Stomach smooth muscle (tissue), 2 donors: ENCODE measurements at regions not wholly inside any gene's neighbourhood (a gene's known extent, or its start where the extent isn't known, plus 50 kb on each side); places are given as distances from the start of the nearest gene placed in this dataset.

Experiments used
- H3K27ac ChIP-seq: one replicate; pipeline ENCODE4 v1.7.0; 2013; ENCODE audit warnings: mild to moderate bottlenecking, low read length, inconsistent platforms
- H3K27me3 ChIP-seq, 2 donors: one replicate each; pipeline ENCODE4 v1.7.0; 2013; ENCODE audit warnings: low read length in 2 of 2; ENCODE audit not compliant: insufficient read depth in 2 of 2, control insufficient read depth in 1 of 2
- H3K36me3 ChIP-seq, 2 donors: one replicate each; pipeline ENCODE4 v1.7.0; 2013; ENCODE audit warnings: low read length in 2 of 2; ENCODE audit not compliant: control insufficient read depth in 2 of 2, insufficient read depth in 2 of 2
- H3K4me1 ChIP-seq: one replicate; pipeline ENCODE4 v1.7.0; 2013; ENCODE audit warnings: low read length; ENCODE audit not compliant: control insufficient read depth, insufficient read depth
- H3K4me3 ChIP-seq, 2 donors: one replicate each; pipeline ENCODE4 v1.7.0; 2013; ENCODE audit warnings: low read length in 2 of 2
- H3K9ac ChIP-seq, 2 donors: one replicate each; pipeline ENCODE4 v1.7.0; 2013; ENCODE audit warnings: low read length in 2 of 2, mild to moderate bottlenecking in 1 of 2
- H3K9me3 ChIP-seq, 2 donors: one replicate each; pipeline ENCODE4 v1.7.0; 2013; ENCODE audit warnings: low read length in 2 of 2; ENCODE audit not compliant: control insufficient read depth in 2 of 2
- donor health status: healthy.
- donor health status: Pancreatic carcinoma.

DNA sequence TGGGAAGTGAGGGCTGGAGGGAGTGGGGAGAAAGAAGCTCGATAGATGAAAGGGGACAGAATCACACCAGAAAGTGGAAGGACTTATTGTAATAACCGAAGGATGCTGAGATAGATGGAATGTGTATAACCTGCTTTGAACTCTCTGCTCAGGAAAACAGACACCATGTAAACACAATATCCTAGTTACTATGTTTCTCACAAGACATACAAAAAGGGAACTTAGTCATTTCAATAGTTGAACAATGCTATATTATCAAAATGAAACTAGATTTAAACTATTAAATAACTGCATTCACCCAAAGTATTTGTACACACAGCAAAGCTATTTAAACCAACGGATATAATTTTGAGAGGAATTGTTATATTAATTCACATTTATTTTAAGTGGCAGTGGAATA, 108.3 kb upstream of the GADL1 start:
- no peaks in the 10 kb centered on the region for H3K36me3 ChIP-seq
- H3K9me3 ChIP-seq: no peaks in the 10 kb centered on the region
- H3K4me1 ChIP-seq: no peaks in the 10 kb centered on the region
- H3K27ac ChIP-seq: no peak overlapping the region
- no peak overlapping the region for H3K9ac ChIP-seq
- H3K4me3 ChIP-seq: no peak overlapping the region
- no peaks in the 10 kb centered on the region for H3K27me3 ChIP-seq

DNA sequence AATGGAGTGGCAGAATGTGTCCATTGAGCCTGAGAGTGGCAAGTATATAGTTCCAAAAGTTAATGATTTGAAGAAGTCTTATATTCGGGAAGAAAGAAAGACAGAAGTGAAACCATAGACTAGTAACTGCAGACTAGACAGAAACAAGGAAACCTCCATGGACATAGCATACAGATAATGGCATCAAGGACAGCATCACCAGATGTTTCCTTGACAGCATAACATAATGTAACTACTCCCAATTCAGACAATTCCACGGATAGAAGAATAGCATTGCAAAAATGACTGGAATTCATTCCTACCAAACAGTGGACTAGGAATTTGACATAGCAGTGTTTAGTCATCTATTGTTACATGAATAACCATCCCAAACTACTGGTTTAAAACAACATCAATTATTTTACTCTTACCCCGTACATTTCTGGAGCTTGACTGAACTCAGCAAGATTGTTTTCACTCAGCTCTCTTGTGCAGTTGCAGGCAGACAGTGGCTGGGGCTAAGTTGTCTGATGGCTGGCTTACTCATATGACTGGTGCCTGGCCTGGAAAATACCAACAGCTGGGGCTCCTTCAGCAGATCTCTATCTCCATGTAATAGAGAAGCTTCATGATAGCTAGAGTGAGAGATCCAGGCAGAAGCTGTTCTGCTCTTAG, 109.7 kb upstream of the GADL1 start:
- Histone ChIP-seq H3K4me3 (no peak overlapping the region), H3K27ac (no peak overlapping the region), H3K27me3 (no peaks in the 10 kb centered on the region), H3K4me1 (no peaks in the 10 kb centered on the region), H3K9ac (no peak overlapping the region), H3K9me3 (no peaks in the 10 kb centered on the region), H3K36me3 (no peaks in the 10 kb centered on the region)

DNA sequence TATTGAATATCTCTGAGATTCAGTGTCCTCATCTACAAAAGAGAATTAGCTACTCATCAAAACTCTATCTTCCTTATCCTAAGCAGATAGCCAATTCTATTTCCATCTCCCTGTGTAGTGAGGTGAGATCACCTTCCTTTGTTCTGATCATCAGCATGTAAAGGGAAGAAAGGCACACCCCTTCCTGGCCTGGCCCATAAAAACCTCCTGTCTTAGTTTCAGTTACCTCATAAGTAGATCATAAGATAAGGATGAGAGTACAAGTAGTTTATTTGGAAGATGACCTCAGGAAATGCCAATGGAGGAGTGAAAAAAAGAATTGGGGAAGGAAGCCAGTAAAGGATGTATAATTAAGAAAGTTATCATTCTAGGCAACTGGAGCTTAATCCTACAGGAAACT, 114.5 kb upstream of the GADL1 start:
- H3K27ac ChIP-seq: no peak overlapping the region
- H3K4me1 ChIP-seq: no peaks in the 10 kb centered on the region
- H3K36me3 ChIP-seq: no peaks in the 10 kb centered on the region
- H3K9ac ChIP-seq: no peak overlapping the region
- H3K4me3 ChIP-seq: no peak overlapping the region
- H3K9me3 ChIP-seq: no peaks in the 10 kb centered on the region
- H3K27me3 ChIP-seq: no peaks in the 10 kb centered on the region

DNA sequence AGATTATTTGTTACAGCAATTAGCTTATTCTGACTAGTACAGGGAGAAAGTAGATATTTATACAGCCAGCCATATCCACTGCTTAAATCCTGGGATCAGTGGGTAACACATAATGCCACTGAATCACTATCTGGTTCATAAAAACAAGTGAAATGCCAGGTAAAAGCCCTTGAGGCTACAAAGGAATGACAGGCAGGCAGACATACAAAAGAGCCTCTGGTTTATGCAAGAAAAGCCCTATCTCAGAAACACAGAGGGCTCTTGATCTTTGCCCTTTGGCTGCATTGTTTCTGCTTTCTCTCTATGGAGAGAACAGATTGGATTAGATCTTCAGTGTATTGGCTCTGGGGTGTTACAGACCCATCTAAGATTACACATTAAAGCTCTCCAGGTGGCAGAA, 115.4 kb upstream of the GADL1 start:
- no peaks in the 10 kb centered on the region for H3K36me3 ChIP-seq
- H3K4me1 ChIP-seq: no peaks in the 10 kb centered on the region
- no peak overlapping the region for H3K27ac ChIP-seq
- H3K27me3 ChIP-seq: no peaks in the 10 kb centered on the region
- no peak overlapping the region for H3K9ac ChIP-seq
- H3K4me3 ChIP-seq: no peak overlapping the region
- no peaks in the 10 kb centered on the region for H3K9me3 ChIP-seq

DNA sequence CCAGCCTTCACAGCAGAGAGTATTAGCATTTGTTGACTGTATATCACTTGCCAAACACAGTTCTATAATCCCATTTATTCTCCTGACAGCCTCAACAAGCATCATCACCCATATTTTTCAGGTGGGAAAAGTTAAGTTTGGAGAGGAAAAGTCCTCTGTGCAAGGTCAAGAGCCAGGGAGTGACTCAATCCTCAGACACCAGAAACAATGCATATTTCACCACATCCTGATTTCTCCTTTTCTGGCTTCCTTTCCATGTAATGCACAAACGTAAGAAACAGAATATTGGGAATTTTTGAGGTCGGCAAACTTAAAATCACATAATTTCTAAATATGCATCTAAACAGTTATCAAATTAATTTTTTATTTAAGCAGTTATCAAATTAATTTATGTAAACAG, 116.0 kb upstream of the GADL1 start:
- Histone ChIP-seq H3K36me3 (no peaks in the 10 kb centered on the region), H3K27me3 (no peaks in the 10 kb centered on the region), H3K27ac (no peak overlapping the region), H3K9me3 (no peaks in the 10 kb centered on the region), H3K9ac (no peak overlapping the region), H3K4me1 (no peaks in the 10 kb centered on the region), H3K4me3 (no peak overlapping the region)

DNA sequence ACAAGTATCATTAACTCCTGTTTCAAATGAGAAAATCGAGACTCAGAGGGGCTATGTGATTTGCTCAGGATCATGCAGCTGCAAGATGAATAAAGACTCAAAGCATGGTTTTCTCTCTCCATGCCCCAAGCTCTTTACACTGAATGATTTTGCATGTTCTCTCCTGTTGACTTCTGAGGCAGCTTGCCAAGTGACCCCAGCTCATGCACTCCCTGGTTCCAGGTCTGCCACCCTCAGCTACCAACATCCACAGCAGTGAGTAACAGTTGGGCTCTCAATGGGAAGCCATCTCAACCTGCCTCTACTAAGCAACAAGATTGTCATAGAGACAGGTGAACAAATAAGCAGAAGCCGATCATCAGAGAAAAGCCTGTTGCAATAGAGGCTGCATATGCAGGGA, 116.9 kb upstream of the GADL1 start:
- Histone ChIP-seq H3K9me3 (no peaks in the 10 kb centered on the region), H3K9ac (no peak overlapping the region), H3K4me1 (no peaks in the 10 kb centered on the region), H3K4me3 (no peak overlapping the region), H3K36me3 (no peaks in the 10 kb centered on the region), H3K27ac (no peak overlapping the region), H3K27me3 (no peaks in the 10 kb centered on the region)

DNA sequence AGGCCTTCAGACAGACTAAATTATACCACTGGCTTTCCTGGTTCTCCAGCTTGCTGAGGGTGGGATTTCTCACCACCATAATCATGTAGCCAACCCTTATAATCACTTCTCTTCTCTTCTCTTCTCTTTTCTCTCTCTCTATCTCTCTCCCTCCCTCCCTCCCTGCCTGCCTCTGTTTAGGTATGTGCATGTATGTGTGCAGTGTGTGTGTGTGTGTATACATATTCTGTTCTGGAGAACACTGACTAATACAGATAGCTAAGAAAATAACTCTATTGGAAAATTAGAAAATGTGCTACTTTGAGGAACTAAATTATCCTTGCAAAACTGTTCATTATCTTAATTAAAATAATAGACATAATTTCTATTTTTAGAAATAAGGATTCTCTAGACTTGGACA, 118.6 kb upstream of the GADL1 start:
- H3K36me3 ChIP-seq: no peaks in the 10 kb centered on the region
- H3K9ac ChIP-seq: no peak overlapping the region
- no peak overlapping the region for H3K27ac ChIP-seq
- H3K4me1 ChIP-seq: no peaks in the 10 kb centered on the region
- no peaks in the 10 kb centered on the region for H3K9me3 ChIP-seq
- H3K27me3 ChIP-seq: no peaks in the 10 kb centered on the region
- H3K4me3 ChIP-seq: no peak overlapping the region

DNA sequence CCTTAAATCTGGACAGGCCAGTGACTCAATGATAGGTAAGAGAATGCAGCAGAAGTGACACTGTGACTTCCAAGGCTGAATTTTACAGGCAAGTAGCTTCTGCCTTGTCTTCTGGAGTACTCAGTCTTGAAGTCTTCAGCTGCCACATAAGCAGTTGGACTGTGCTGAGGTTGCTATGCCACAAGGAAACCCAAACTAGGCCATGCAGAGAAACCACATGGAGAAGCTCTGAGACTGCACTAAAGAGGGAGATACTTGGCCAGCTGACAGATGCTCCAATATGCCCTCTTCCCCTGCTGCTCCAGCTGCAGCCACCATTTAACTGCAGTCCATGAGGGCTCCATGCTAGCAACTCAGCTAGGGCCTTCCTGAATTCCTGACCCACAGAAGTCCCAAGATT, 119.4 kb upstream of the GADL1 start:
- no peak overlapping the region for H3K27ac ChIP-seq
- no peaks in the 10 kb centered on the region for H3K9me3 ChIP-seq
- no peaks in the 10 kb centered on the region for H3K27me3 ChIP-seq
- H3K4me1 ChIP-seq: no peaks in the 10 kb centered on the region
- no peak overlapping the region for H3K4me3 ChIP-seq
- H3K9ac ChIP-seq: no peak overlapping the region
- H3K36me3 ChIP-seq: no peaks in the 10 kb centered on the region

DNA sequence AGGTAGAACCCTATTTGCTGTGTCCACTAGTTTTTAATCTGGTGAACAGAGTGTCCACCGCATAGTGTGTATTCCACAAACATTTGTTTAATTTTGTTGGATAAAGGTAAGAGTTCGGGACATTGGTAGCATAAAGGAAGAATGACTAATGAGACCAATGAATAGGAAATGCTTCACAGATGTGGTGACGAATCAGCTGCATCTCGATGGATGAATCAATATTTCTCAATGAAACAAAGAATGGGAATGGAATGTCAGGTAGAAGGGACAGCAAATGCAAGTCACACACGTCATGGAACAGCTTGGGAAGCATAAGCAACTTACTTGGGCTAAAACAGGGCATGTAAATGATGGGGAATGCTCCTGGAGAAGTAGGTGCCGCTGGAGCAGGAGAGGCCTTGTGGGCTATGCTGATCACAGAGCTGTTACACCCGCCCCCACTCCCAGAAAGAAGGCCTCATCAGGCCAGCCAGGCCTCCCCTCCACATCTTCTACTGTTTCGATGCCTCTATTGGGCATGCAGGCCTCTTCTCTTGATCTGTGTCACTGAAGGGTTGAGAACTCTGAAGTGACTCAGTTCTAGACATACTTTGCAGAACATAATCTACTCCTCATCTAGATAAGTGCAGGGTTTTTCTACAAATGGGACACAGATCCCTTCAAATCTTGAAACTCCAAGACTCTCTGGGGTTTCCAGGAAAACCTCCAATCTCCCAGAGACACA, 120.0 kb upstream of the GADL1 start:
- H3K9me3 ChIP-seq: no peaks in the 10 kb centered on the region
- no peak overlapping the region for H3K9ac ChIP-seq
- no peak overlapping the region for H3K4me3 ChIP-seq
- H3K4me1 ChIP-seq: no peaks in the 10 kb centered on the region
- no peaks in the 10 kb centered on the region for H3K27me3 ChIP-seq
- H3K36me3 ChIP-seq: no peaks in the 10 kb centered on the region
- H3K27ac ChIP-seq: no peak overlapping the region

DNA sequence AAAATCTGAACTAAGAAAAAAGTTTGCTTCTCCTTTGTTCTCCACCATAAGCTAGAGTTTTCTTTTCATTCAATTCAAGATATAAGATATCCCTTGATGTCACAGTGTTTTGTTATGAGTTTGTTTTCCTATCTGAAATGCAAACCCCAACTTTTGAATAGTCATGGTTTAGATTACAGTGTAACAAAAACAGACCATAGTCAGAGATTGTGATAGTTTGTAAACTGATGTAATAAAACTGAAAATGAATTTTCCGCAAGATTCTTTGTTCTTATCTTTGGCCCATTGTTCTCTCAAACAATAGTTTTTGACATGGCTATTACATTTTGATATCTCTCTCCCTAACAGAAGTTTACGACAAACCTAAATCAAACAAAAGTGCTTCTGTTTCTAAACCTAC, 121.7 kb upstream of the GADL1 start:
- H3K9me3 ChIP-seq: no peaks in the 10 kb centered on the region
- H3K9ac ChIP-seq: no peak overlapping the region
- H3K27me3 ChIP-seq: no peaks in the 10 kb centered on the region
- no peak overlapping the region for H3K27ac ChIP-seq
- no peak overlapping the region for H3K4me3 ChIP-seq
- no peaks in the 10 kb centered on the region for H3K36me3 ChIP-seq
- H3K4me1 ChIP-seq: no peaks in the 10 kb centered on the region

DNA sequence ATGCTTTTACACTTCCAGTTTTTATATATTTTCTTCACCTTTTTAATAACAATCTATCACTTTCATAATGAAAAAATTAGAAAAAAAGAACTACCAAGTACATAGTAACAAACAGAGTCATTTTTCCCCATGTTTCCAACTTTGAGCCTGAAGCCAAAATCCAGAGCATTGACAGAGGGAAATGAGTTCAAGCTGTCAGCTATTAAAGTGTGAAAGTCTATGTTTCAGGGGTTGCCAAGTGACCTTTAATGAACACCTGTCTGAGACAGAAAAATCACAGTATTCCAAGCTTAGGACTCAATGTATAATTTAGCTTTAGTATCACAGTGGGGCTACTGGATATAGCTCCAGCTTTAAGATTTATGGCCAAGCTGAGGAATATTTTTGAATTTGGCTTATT, 128.3 kb upstream of the GADL1 start:
- Histone ChIP-seq H3K27me3 (no peaks in the 10 kb centered on the region), H3K27ac (no peak overlapping the region), H3K9ac (no peak overlapping the region), H3K9me3 (peaks cover 2 to 3% of the 10 kb centered on the region in 2 donors), H3K4me1 (no peaks in the 10 kb centered on the region), H3K4me3 (no peak overlapping the region), H3K36me3 (no peaks in the 10 kb centered on the region)
